ENCODE measurements at regions not wholly inside any gene's neighbourhood (a gene's known extent, or its start where the extent isn't known, plus 50 kb on each side); places are given as distances from the start of the nearest gene placed in this dataset.

DNA sequence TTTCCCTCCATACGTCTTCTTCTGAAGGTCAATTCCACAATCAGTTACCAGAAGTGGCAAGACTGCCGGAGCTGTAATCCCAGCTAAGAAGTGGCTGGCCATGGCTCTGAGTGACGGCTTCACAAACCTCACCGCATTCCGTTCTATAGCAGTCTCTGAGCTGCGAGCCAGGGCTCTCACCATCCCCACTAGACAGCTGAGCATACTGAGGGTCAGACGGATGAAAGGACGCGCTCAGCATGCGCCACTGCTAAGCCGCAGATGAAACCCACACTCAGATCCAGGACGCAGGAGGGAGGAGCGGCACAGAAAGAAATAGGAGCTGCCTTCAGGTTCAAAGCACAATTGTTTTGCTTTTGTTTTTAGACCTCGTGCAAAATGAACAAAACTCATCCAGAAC lies 97.9 kb downstream of the ANKRD60 start:
- no peak for TF ChIP-seq GABPA (IDR thresholded peaks at IDR 0.05; ENCODE audit: low read depth)
- TF ChIP-seq POLR2A (IDR thresholded peaks at IDR 0.05; ENCODE audit: low read depth, low read length) = no peak
- TF ChIP-seq, protein P1, sequence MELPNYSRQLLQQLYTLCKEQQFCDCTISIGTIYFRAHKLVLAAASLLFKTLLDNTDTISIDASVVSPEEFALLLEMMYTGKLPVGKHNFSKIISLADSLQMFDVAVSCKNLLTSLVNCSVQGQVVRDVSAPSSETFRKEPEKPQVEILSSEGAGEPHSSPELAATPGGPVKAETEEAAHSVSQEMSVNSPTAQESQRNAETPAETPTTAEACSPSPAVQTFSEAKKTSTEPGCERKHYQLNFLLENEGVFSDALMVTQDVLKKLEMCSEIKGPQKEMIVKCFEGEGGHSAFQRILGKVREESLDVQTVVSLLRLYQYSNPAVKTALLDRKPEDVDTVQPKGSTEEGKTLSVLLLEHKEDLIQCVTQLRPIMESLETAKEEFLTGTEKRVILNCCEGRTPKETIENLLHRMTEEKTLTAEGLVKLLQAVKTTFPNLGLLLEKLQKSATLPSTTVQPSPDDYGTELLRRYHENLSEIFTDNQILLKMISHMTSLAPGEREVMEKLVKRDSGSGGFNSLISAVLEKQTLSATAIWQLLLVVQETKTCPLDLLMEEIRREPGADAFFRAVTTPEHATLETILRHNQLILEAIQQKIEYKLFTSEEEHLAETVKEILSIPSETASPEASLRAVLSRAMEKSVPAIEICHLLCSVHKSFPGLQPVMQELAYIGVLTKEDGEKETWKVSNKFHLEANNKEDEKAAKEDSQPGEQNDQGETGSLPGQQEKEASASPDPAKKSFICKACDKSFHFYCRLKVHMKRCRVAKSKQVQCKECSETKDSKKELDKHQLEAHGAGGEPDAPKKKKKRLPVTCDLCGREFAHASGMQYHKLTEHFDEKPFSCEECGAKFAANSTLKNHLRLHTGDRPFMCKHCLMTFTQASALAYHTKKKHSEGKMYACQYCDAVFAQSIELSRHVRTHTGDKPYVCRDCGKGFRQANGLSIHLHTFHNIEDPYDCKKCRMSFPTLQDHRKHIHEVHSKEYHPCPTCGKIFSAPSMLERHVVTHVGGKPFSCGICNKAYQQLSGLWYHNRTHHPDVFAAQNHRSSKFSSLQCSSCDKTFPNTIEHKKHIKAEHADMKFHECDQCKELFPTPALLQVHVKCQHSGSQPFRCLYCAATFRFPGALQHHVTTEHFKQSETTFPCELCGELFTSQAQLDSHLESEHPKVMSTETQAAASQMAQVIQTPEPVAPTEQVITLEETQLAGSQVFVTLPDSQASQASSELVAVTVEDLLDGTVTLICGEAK (IDR thresholded peaks at IDR 0.05; ENCODE audit: borderline replicate concordance) = no peak
- TF ChIP-seq PAX5 (IDR thresholded peaks at IDR 0.05; ENCODE audit: borderline replicate concordance, low read depth, low read length) = no peak
- TF ChIP-seq POLR2AphosphoS5 (IDR thresholded peaks at IDR 0.05; ENCODE audit: low read length) = no peak
- TF ChIP-seq ATF2 (IDR thresholded peaks at IDR 0.05; ENCODE audit: low read length) = no peak
- TF ChIP-seq SP1 (IDR thresholded peaks at IDR 0.05; ENCODE audit: low read depth, low read length) = no peak
- TF ChIP-seq, protein P2, sequence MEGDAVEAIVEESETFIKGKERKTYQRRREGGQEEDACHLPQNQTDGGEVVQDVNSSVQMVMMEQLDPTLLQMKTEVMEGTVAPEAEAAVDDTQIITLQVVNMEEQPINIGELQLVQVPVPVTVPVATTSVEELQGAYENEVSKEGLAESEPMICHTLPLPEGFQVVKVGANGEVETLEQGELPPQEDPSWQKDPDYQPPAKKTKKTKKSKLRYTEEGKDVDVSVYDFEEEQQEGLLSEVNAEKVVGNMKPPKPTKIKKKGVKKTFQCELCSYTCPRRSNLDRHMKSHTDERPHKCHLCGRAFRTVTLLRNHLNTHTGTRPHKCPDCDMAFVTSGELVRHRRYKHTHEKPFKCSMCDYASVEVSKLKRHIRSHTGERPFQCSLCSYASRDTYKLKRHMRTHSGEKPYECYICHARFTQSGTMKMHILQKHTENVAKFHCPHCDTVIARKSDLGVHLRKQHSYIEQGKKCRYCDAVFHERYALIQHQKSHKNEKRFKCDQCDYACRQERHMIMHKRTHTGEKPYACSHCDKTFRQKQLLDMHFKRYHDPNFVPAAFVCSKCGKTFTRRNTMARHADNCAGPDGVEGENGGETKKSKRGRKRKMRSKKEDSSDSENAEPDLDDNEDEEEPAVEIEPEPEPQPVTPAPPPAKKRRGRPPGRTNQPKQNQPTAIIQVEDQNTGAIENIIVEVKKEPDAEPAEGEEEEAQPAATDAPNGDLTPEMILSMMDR (IDR thresholded peaks at IDR 0.05 in 2 of 3, conservative IDR thresholded peaks at IDR 0.05 in 1 of 3; ENCODE audit: control insufficient read depth in 2 of 3, extremely low read depth in 1 of 3, insufficient read depth in 1 of 3, low read depth in 3 of 3, low read length in 3 of 3) = no peak
- no peak for TF ChIP-seq YY1 (IDR thresholded peaks at IDR 0.05; ENCODE audit: low read depth, low read length)
- TF ChIP-seq EGR1 (IDR thresholded peaks at IDR 0.05; ENCODE audit: borderline replicate concordance in 1 of 2, low read depth in 2 of 2, low read length in 2 of 2) = no peak
- TF ChIP-seq NR2C2 (IDR thresholded peaks at IDR 0.05; ENCODE audit: borderline replicate concordance, control insufficient read depth, insufficient read length, low read depth) = no peak
- TF ChIP-seq ZNF24 (IDR thresholded peaks at IDR 0.05) = no peak
- TF ChIP-seq SUZ12 (IDR thresholded peaks at IDR 0.05; ENCODE audit: unreplicated experiment) = no peak

All from GM12878 (cell line).